GM21576 (cell line): ENCODE measurements at regions not wholly inside any gene's neighbourhood (a gene's known extent, or its start where the extent isn't known, plus 50 kb on each side); places are given as distances from the start of the nearest gene placed in this dataset.

ENCODE experiments used
- ATAC-seq: cut with Tn5 transposase; IDR thresholded peaks from one replicate; pipeline ENCODE4 v1.9.1; 2021; ENCODE audit warnings: mild to moderate bottlenecking, moderate library complexity; ENCODE audit not compliant: unreplicated experiment

DNA sequence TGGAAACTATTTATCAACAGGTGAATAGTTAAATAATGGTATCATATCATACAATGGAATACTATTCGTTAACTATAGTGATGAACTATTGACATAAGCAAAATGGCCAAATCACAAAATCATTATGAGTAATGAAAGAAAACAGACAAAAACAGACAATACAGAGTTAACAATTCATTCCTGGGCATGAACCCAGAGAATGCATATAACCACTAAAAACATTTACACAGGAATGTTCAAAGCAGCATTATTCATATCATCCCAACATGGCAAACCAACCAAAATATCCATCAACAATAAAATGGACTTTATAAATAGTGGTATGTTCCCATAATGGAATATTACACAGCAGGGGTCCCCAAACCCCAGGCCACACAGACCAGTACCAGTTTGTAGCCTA lies 131.2 kb upstream of the CYP1B1 start:
- no peak for ATAC-seq

DNA sequence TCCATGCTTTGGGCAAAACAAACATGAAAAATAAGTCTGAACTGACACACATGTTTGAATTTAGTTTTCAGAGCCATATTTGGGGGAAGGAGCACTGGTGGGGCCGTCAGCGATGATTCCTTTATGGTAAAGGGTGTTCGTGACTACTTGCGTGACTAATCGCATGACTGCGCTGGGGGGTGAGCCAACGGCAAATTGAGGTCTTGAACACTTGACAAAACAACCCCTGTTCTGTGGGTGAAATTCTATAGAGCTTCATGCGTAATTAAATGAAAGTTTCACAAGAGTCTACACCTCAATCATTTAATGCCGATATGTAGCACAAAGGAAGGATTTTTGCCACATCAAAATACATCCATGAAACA lies 127.5 kb upstream of the CYP1B1 start:
- ATAC-seq, result no peak

DNA sequence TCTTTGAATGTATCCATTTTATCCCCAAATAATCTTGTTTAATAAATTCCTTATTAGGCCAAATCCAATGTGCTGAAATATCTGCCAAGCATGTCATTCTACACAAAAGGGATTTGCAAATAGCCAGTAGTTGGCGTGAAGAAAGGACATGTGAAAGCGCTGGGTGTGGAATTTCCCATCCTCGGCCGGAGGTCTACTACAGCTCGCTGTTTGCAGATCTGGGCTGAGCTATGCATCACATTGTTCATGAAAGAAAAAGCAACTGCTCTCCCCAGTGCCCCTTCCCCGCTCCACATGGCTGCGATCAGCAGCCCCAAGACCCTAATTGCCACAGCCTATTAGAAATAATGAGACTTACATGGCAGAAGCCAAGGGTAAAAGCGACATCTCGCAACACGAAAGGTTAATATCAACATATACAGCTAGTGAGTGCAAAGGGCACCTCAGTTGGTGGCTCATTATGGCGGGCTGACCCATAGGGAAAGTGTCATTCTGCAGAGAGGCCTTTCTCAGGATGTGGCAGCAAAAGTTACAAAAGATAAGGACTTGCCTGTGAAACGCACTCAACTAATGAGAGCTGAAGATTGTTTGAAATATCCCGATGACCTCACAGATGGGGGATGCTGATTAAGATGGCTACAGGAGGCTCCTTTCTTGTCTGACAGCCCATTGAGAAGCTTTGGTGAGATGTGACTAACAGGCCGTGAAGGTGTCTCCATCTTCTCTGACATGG lies 126.9 kb upstream of the CYP1B1 start:
- ATAC-seq, result no peak

DNA sequence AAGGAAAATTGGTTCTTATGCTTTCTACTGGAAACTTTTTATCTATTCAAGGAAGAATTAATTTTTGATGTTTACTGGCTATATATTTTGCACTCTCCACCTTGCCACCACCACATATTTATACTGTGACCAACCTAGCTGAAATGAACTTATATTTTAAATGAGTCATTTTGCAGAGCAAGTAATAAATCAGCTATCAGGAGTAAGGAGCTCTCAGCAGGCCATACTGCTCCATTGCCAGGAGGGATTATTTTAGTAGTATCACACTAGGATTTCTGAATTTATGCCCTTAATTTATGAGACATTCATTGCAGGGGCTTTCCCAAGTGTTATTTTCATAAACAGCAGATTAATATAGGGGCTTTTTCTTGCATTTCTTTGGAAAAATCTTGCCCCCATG lies 125.8 kb upstream of the CYP1B1 start:
- no peak for ATAC-seq

DNA sequence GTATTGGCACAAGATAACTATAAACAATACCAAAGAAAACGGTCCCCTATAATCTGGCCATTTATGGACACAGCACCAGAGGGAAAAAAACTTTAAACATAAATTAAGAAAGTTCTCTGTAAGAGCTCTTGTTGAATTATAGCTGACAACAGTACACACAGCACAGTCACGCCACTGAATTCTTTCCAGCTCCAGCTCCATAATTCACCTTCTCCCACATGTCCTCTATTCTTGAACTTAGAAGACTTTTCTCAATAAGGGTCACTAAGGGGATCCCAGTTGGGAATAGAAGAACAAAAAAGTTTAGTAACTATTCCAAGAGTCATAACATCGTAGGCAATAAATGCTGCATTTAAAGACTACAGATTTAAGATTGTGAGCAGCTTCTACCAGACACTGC lies 124.6 kb upstream of the CYP1B1 start:
- no peak for ATAC-seq

DNA sequence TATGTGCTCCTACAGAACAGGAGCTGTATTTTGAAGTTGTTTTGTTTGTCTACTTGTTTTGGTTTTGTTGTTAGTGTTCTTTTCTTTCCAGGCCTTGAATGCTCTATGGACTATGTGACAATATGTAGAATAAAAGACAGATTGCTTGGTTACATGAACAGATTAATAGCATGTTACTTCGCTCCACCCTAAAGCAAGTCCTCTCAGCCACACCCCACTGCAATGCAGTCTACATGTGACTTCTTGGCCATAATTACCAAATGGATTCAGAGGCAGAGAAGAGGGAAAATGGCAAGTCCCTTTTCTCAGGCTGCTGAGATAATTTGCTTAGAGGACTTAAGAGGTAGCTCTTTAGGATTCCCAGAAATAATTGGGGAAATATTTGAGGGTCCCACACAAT lies 123.2 kb upstream of the CYP1B1 start:
- ATAC-seq, result no peak

DNA sequence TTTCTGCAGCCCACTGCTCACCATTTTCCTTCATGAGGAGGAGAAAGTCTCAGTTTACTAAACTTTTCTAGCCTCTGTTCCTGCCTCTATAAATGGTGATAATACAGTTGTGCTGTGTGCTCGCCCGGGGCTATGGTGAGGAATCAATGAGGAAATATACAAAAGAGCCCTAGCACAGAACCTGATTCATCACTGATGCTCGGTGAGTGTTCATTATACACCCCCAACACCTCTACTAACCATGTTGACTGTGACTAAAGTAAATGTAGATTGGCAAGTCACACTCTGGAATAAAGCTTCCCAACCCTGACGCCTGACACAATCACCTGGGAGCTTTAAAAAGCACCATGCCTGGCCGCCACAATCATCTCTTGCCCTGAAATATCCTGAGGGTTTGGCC lies 118.8 kb upstream of the CYP1B1 start:
- ATAC-seq, result no peak

DNA sequence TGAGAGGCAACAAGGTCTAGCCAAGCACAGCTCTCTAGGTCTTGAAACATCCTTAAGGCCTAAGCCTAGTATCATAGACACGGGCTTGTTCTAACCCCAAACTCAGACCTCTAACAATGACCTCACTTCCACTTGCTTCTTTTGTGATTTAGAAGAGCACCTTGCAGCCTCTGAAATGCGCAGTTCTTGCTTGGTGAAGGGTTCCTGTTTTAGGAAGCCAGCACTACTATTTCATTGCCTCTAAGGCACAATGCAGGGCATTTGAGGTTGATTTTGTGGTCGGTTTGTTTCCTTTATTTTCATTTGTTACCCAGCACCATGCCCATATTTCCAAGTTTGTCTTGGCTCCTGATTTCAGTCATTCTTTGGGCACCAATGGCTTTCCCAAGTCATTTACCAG lies 117.0 kb upstream of the CYP1B1 start:
- ATAC-seq, result no peak

DNA sequence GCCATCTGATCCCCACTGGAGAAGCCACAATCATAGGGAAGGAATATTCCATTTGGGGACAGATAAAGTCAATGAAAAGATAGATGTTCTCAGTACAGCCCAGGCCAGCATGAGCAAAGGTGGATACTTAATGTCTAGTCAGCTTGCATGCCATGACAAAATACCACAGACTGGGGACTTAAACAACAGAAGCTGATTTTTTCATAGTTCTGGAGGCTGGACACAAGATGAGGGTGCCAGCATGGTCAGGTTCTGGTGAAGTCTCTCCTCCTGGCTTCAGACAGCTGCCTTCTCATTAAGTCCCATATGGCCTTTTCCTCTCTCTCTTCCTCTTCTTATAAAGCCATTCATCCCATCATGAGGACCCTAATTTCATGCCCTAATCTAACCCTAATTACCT lies 116.1 kb upstream of the CYP1B1 start:
- no peak for ATAC-seq

DNA sequence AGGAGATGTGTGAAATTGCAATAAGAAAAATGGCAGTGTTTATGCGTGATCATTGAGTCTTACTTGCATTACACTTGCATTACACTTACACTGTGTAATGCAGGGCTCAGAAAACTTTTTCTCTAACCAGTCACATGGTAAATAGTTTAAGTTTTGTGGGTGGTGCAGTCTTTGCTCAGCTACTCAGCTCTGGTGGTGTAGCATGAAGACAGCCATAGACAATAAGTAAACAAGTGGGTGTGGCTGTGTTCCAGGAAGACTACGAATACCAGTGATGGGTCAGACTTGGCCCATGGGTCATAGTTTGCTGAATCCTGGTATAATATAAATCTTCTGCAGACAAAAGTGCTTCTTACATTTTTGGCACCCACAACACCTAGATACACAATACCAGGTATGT lies 115.6 kb upstream of the CYP1B1 start:
- no peak for ATAC-seq

DNA sequence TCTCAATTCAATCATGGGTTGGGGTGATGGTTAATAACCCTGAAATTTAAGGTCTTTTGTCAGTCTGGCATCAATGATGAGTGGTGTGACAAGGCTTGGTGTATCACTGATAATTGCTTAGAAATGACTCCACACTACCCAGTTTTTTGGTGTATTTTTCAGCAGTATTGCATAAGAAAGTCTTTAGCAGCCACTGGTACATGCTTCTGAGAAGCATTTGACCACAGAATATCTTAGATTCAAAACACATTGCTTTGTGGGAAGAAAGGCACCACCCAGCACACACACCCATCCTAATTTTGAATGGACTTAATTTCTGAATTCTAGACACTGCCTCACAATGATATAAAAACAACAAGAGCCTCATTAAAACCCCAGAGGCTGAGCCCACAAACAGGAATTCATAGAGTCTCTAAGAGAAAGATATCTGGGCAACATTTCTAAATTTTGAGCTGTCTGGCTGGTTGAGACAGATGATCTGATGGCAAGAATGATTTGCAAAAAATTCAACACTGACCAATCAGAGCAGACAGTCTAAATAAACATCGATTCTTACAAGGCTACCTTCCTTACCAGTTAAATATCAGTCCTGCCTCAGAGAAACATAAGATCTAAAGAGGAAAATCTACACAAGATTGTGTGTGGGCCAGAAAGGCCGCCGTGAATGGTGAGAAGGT lies 114.7 kb upstream of the CYP1B1 start:
- ATAC-seq, result no peak

DNA sequence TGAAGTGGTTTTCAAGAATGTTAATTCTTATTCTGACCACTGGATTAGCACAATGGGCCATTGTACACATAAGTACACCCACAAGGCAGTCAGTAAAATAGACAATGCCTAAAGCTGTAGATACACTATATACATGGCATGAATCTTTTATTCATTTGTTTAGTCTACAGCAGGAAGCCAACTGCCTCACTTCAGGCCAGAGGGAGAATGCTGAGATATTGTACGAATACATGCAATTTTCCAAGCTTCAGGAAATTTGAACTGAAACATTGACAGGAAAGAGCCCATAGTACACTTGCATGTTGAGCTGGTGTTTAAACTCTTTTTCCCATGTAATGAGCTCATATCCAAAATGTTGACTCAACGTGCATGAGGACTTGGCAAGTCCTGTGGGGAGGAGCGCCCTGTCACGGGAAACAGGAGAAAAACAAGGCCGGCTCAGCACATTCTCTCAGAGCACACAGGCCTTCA lies 111.6 kb upstream of the CYP1B1 start:
- no peak for ATAC-seq

DNA sequence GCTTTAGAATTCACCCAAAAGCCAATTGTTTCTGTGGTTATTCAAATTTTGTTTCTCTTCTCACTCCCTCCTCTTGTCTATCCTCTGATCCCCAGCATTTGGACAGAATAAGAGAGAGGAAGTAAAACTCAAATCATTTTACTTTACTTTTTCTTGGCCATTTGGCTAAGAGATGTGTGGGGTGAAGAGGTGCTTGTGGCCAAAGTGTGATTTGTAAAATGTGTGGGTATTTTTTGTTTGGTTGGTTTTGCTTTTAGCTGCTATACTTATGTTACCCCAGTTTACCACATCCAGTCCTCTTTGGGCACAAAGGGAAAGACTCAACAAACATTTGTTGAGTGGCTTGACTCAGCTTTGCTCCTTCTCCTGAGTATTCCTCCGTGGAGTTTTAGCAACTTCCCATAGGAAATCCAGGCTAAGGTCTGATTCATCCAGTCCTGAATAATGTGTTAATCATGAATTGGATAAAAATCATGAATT lies 109.1 kb upstream of the CYP1B1 start:
- ATAC-seq, result peak; percentile 92

DNA sequence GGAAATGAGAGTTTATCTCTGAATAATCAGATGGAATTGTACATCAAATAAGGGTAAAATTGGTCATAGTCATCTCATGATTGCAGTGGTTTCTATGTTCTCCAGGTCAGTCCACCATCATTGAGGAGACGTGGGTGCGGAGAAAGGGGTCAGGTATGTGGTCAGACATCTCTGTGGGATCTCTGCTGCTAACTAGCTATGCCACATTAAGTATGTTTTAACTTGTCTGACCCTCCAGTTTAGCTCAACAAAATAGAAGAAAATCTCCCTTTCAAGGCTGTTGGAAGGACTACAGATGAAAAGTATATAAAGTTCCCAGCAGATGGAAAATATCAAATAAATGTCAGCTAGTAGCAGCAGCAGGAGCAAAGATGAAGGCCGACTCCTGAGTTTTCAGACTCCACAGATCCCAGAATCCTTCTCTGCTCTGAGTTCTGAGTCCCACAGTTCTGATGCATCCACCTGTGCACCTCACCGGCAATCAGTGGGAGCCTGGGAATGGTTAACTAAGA lies 106.6 kb upstream of the CYP1B1 start:
- no peak for ATAC-seq

DNA sequence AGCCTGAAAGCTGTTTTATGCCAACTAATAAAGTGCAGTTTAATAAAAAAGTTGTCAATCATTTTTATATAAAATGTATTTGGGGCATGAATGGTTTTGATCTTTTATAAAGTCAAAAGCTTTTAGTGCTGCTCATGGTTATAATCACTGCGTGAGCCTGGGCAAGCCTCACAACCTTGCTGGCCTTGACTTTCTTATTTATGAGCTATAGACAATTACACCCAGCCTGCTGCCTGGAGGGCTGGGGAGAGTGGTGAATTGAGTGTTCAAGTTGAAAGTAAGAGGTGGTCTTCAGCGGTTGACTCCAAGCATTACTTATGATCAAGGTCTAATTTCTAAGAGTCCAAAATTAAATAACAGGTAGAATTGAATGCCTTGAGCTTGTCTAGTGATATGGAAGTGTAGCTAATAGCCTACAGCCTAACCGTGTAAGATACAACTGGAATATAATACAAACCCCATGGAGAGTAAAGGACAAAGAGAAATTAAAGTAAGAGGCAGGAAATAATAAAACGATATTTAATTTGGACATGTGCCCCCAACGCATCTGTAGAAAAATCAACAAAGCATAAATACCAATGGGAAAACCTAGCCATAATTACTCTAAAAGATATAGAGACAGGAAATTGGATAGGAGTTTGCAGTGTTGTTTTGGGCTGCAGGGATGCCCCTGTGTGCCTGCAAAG lies 106.0 kb upstream of the CYP1B1 start:
- no peak for ATAC-seq

DNA sequence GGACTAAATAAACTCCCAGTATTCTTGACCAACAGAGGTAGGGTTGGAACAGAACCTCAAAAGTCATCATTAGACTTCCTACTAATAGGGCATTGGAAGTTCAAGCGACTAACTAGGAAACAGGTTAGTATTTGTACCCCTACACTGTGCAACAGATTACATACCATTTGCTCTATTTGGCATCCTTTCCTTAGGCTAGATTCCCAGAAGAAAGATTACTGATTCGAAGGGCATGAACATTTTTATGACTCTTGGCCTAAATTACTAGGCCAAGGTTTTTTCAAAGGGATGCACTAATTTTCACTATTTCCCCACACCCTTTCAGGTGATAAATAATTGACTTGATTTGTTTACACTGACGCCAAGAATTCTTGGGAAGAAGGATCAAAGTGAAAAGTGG lies 104.8 kb upstream of the CYP1B1 start:
- ATAC-seq, result no peak

DNA sequence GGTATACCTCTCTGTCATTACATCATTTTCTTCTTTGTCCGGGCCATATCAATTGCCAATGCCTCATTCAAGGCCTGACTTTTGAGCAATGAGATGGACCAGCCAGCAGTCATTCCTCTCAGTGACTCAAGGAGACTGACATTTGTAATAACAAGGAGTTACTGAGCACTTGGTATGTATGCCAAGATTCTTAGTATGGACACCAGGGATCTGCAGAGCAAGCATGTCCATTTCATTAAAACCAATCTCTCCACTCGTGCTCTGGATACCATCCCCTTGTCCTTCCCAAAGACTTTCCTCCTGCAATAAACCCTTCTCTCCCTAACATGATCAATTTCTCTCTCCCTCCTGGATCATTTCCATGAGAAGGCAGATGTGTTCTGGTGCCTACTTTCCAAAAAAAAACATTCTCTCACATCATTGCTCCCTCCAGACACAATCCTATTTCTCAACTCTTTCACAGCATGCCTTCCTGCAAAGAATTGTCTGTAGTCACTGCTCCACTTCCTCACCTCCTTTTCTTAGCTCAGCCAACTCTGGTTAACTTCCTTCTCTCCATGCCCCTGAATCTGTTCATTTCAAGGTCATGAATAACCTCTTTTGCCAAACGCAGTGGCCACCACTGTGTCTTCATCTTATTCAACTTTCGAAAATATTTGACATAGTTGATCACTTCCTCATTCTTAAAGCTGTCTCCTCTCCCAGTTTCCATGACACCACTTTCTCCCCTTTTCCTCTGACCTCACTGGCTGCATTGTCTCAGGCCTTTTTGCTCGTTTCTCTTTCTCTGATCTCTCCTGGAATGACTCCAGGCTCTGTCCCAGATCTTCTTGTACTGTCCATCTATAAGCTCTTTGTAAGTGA lies 102.8 kb upstream of the CYP1B1 start:
- peak; percentile 62 for ATAC-seq

DNA sequence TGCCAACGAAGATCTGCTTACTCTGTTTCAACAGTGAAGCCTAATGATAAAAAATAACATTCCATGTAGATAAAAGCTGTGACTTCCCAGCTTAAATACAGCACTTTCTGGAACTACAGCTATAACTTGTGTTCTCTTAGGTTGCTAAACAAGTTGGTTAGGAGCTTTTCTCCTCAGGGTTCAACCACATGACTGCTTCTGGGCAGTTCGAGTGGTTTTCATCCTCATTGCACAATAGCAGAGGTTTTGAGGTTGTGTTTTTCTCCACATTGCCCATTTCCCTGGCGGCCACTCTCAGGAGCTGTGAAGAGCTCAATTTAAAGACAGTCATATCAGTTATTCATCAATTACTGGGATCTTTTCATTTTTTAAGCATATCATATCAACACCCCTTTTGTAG lies 102.2 kb upstream of the CYP1B1 start:
- no peak for ATAC-seq

DNA sequence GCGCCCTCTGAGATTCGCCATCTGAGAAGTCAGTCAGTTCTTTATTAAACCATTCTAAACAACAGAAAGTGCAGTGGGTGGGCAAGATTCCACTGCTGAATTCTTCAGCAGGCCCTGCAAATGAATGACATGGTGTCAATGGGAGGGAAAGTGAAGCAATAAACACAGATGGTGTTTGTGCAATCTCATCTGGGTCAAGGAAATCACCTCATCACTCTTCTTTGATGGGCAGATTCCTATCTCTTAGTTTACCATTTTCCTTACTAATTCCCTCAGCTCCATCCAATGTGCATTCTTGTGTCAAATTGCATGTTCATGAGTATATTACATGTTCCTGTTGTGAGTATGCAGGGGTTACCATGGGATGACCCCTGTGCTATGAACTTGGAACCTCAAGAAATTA lies 100.7 kb upstream of the CYP1B1 start:
- no peak for ATAC-seq

DNA sequence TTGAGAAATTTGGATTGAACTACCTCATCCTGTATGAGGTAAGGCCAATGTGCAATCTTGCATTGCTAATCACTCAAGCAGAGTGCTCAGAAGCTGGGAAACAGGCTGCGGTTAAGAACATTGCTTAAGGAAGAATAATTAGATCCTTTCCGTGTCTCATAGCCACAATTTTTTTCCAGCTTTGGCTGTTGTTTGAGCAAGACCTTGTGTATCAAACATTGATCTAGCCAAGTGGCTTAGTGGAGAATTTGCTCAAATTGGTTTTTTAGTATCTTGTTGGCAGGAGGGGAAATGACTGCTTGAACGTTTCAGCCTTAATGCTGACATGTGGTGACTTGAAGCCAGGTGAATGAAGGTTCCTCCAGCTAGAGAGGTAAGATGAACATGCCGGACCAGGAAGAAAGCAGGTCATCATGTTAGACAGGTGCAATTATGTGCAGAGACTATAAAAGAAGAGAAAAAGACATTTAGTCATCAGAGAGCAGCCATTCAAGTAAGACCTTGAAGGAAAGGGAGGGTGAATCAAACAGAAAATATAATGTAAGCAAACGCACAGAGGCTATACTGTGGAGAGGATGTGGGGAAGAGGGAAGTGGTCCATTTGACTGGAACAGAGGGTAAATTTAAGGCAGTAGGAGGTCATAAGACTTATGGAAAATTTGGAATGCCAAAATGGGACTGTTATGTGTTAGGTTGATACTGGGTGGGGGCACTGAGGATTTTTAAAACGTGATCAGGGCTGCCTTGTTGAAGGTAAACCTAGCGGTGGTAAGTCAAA lies 98.9 kb upstream of the CYP1B1 start:
- no peak for ATAC-seq
